ENCODE measurements at regions not wholly inside any gene's neighbourhood (a gene's known extent, or its start where the extent isn't known, plus 50 kb on each side); places are given as distances from the start of the nearest gene placed in this dataset.

DNA sequence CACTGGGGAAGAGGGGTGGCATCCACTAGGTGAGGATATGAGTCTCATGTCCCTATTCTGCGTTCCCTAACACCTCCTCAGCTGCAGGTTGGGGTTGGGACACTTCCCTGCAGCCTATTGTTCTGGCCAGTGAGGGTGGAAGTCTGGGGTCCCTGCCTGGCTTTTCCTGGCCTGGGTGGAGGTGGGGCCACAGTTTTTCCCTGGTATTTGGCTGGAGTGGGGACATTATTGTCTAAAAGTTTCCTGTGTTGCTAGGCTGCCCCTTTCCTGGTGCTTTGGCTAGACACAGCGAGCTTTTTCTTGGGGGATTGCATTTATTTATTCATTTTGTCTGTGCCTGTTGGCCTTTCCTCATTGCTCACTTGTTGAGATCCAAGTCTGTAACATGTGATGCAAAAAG is 559.5 kb upstream of the IGFBP3 start:
- Mint-ChIP-seq H3K27me3 (no peaks in the 10 kb centered on the region), H3K27ac (no peak overlapping the region), H3K4me1 (no peaks in the 10 kb centered on the region), H3K4me3 (no peak overlapping the region), H3K36me3 (no peaks in the 10 kb centered on the region), H3K9me3 (peaks cover 3% of the 10 kb centered on the region)
- no peak for DNase-seq

- no peaks in the 10 kb centered on the region for H3K27me3 Mint-ChIP-seq
- DNase-seq: no peak
- H3K27ac Mint-ChIP-seq: no peak overlapping the region
- H3K36me3 Mint-ChIP-seq: no peaks in the 10 kb centered on the region
- no peak overlapping the region for H3K4me3 Mint-ChIP-seq
- peaks cover 3% of the 10 kb centered on the region for H3K9me3 Mint-ChIP-seq
- H3K4me1 Mint-ChIP-seq: no peaks in the 10 kb centered on the region
Observed at GRCh38 chr7:46479680-46480079, 558.6 kb upstream of the IGFBP3 start.

GRCh38 chr7:46478046-46478445 is 557.0 kb upstream of the IGFBP3 start:
- no peak for DNase-seq
- Mint-ChIP-seq H3K27me3 (no peaks in the 10 kb centered on the region), H3K36me3 (no peaks in the 10 kb centered on the region), H3K4me3 (no peak overlapping the region), H3K9me3 (peaks cover 8% of the 10 kb centered on the region), H3K27ac (no peak overlapping the region), H3K4me1 (no peaks in the 10 kb centered on the region)

- no peak overlapping the region for H3K27ac Mint-ChIP-seq
- H3K9me3 Mint-ChIP-seq: peaks cover 52% of the 10 kb centered on the region
- H3K27me3 Mint-ChIP-seq: no peaks in the 10 kb centered on the region
- no peak for DNase-seq
- H3K4me3 Mint-ChIP-seq: no peak overlapping the region
- H3K4me1 Mint-ChIP-seq: no peaks in the 10 kb centered on the region
- no peaks in the 10 kb centered on the region for H3K36me3 Mint-ChIP-seq
Observed at GRCh38 chr7:46468753-46469356, 547.8 kb upstream of the IGFBP3 start.

GRCh38 chr7:46463170-46463569 is 542.1 kb upstream of the IGFBP3 start:
- Mint-ChIP-seq H3K27me3 (no peaks in the 10 kb centered on the region), H3K27ac (no peak overlapping the region), H3K4me3 (no peak overlapping the region), H3K4me1 (no peaks in the 10 kb centered on the region), H3K36me3 (no peaks in the 10 kb centered on the region), H3K9me3 (peaks cover 23% of the 10 kb centered on the region)
- DNase-seq: no peak

DNA sequence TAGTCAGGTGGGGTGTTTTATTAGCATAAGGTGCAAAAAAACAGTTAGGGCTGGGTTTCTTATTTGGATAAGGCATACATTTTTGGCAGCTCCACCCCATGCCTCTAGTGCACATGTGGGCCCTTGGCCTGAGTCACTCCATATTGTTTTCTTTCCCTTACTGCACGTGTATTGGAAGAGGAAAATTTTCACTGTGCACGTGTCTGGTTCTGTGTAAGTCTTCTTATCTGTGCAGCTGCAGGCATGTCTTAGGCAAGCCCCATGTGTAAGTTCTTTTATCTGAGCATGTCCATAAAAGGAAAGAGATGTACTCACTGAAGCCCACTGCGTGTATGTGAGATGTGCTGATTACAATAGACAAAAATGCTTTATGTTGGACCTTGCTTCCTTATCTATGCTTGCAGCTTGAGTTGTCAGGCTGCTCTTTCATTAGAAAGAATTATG is 540.3 kb upstream of the IGFBP3 start:
- H3K4me3 Mint-ChIP-seq: no peak overlapping the region
- DNase-seq: no peak
- no peaks in the 10 kb centered on the region for H3K4me1 Mint-ChIP-seq
- H3K9me3 Mint-ChIP-seq: peaks cover 10% of the 10 kb centered on the region
- no peaks in the 10 kb centered on the region for H3K27me3 Mint-ChIP-seq
- no peak overlapping the region for H3K27ac Mint-ChIP-seq
- no peaks in the 10 kb centered on the region for H3K36me3 Mint-ChIP-seq

DNA sequence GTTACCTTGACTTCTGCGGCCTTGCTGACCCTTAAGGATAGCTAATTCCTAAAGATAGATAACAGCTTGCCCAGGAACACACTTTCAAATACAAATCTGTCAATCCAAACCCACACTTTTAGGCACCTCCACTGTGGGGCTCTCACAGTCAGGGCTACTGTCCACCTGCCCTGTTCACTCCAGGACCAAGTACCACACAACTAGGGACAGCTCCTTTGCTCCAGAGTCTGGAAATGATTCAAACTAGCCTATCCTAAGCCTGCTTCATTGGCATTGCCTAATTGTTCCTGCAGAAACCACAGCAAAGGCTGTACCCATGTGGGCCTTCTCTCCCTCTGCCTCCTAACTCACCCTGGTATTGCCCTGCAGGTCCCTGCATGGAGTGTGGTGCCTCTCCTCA is 538.9 kb upstream of the IGFBP3 start:
- Mint-ChIP-seq H3K4me1 (no peaks in the 10 kb centered on the region), H3K27ac (no peak overlapping the region), H3K9me3 (peaks cover 5% of the 10 kb centered on the region), H3K36me3 (no peaks in the 10 kb centered on the region), H3K27me3 (no peaks in the 10 kb centered on the region), H3K4me3 (no peak overlapping the region)
- no peak for DNase-seq

GRCh38 chr7:46454816-46455215 is 533.7 kb upstream of the IGFBP3 start:
- Mint-ChIP-seq H3K27ac (no peak overlapping the region), H3K9me3 (peaks cover 7% of the 10 kb centered on the region), H3K36me3 (no peaks in the 10 kb centered on the region), H3K4me3 (no peak overlapping the region), H3K27me3 (no peaks in the 10 kb centered on the region), H3K4me1 (no peaks in the 10 kb centered on the region)
- DNase-seq: no peak

DNA sequence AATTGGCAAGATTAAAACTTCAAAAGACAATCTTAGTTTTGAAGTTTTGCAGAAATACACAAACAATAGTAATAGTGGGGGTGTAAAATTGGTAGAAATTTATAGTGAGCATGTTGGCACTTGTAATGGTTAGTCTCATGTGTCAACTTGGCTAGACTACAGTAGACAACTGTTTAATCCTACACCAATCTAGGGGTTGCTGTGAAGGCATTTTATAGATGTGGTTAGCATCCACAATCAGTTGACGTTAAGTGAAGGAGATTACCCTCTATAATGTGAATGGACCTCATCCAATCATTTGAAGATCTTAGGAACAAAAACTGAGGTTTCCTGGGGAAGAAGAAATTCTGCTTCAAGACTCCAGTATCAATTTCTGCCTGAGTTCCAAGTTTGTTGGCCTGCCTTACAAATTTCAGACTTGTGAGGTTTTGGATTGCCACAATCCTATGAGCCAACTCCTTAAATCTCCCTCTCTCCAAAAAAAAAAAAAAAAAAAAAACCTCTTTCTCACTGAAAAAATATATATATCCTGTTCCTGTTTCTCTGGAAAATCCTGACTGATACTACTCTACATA is 531.6 kb upstream of the IGFBP3 start:
- Mint-ChIP-seq H3K4me3 (no peak overlapping the region), H3K9me3 (peaks cover 7% of the 10 kb centered on the region), H3K4me1 (no peaks in the 10 kb centered on the region), H3K27ac (no peak overlapping the region), H3K36me3 (no peaks in the 10 kb centered on the region), H3K27me3 (no peaks in the 10 kb centered on the region)
- no peak for DNase-seq

GRCh38 chr7:46451846-46452245 is 530.8 kb upstream of the IGFBP3 start:
- Mint-ChIP-seq H3K9me3 (peaks cover 7% of the 10 kb centered on the region), H3K27ac (no peak overlapping the region), H3K36me3 (no peaks in the 10 kb centered on the region), H3K4me1 (no peaks in the 10 kb centered on the region), H3K27me3 (no peaks in the 10 kb centered on the region), H3K4me3 (no peak overlapping the region)
- DNase-seq: no peak

GRCh38 chr7:46450886-46451285 is 529.8 kb upstream of the IGFBP3 start:
- Mint-ChIP-seq H3K4me1 (no peaks in the 10 kb centered on the region), H3K9me3 (peaks cover 7% of the 10 kb centered on the region), H3K27me3 (no peaks in the 10 kb centered on the region), H3K36me3 (no peaks in the 10 kb centered on the region), H3K27ac (no peak overlapping the region), H3K4me3 (no peak overlapping the region)
- DNase-seq: no peak

DNA sequence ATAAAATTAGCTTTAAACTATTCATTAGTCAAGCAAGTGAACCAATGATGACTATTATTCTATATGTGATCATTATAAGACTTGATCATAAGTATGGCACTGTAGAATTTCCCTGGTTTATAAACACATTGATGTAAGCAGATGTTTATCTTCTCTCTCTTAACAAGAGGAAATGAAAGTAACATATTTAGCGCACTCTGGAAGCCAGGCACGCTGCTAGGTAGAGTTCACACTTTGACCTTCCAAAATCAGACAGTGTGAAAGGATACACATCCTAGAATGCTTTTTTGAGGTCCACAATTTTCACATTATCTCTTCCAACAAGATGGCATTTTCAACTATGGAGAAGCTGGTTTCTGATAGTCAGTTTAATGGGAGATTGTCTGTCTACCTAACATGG is 529.4 kb upstream of the IGFBP3 start:
- no peak for DNase-seq
- Mint-ChIP-seq H3K27me3 (no peaks in the 10 kb centered on the region), H3K4me3 (no peak overlapping the region), H3K9me3 (peaks cover 7% of the 10 kb centered on the region), H3K27ac (no peak overlapping the region), H3K4me1 (no peaks in the 10 kb centered on the region), H3K36me3 (no peaks in the 10 kb centered on the region)

- Mint-ChIP-seq H3K27ac (no peak overlapping the region), H3K27me3 (no peaks in the 10 kb centered on the region), H3K9me3 (peaks cover 7% of the 10 kb centered on the region), H3K36me3 (no peaks in the 10 kb centered on the region), H3K4me3 (no peak overlapping the region), H3K4me1 (no peaks in the 10 kb centered on the region)
- DNase-seq: no peak
Observed at GRCh38 chr7:46449743-46450142, 528.7 kb upstream of the IGFBP3 start.

- no peak for DNase-seq
- peaks cover 4% of the 10 kb centered on the region for H3K9me3 Mint-ChIP-seq
- H3K36me3 Mint-ChIP-seq: no peaks in the 10 kb centered on the region
- no peak overlapping the region for H3K4me3 Mint-ChIP-seq
- H3K4me1 Mint-ChIP-seq: no peaks in the 10 kb centered on the region
- H3K27ac Mint-ChIP-seq: no peak overlapping the region
- no peaks in the 10 kb centered on the region for H3K27me3 Mint-ChIP-seq
Observed at GRCh38 chr7:46448478-46448877, 527.4 kb upstream of the IGFBP3 start.

- H3K36me3 Mint-ChIP-seq: no peaks in the 10 kb centered on the region
- peaks cover 3% of the 10 kb centered on the region for H3K27me3 Mint-ChIP-seq
- H3K9me3 Mint-ChIP-seq: peaks cover 4% of the 10 kb centered on the region
- no peak overlapping the region for H3K27ac Mint-ChIP-seq
- no peak overlapping the region for H3K4me3 Mint-ChIP-seq
- DNase-seq: no peak
- no peaks in the 10 kb centered on the region for H3K4me1 Mint-ChIP-seq
Observed at GRCh38 chr7:46446151-46446550, 525.1 kb upstream of the IGFBP3 start.

GRCh38 chr7:46444256-46444655 is 523.2 kb upstream of the IGFBP3 start:
- Mint-ChIP-seq H3K36me3 (no peaks in the 10 kb centered on the region), H3K27me3 (peaks cover 3% of the 10 kb centered on the region), H3K9me3 (peaks cover 4% of the 10 kb centered on the region), H3K4me1 (no peaks in the 10 kb centered on the region), H3K4me3 (no peak overlapping the region), H3K27ac (no peak overlapping the region)
- DNase-seq: no peak
